Fibroblast of mammary gland (primary cell): ENCODE measurements at regions not wholly inside any gene's neighbourhood (a gene's known extent, or its start where the extent isn't known, plus 50 kb on each side); places are given as distances from the start of the nearest gene placed in this dataset.

Experiments used
- DNase-seq: peaks from one replicate; pipeline ENCODE4 v3.0.0-alpha.2; 2010; ENCODE audit warnings: low read depth
- H3K4me3 ChIP-seq: 2 replicates; pipeline ENCODE4 v1.5.1; 2011; ENCODE audit warnings: low read depth, mild to moderate bottlenecking, low read length, moderate library complexity; ENCODE audit not compliant: control insufficient read depth
- CTCF ChIP-seq: conservative IDR thresholded peaks from 2 replicates; pipeline ENCODE4 v1.5.1; 2011; ENCODE audit warnings: low read depth, low read length, inconsistent platforms; ENCODE audit not compliant: control insufficient read depth, insufficient read depth

GRCh38 chr1:243946253-243946652 is 96.2 kb upstream of the AKT3 start:
- TF ChIP-seq CTCF, result no peak
- no peak for DNase-seq
- no peak overlapping the region for H3K4me3 ChIP-seq

GRCh38 chr1:243945727-243946126 is 95.7 kb upstream of the AKT3 start:
- TF ChIP-seq CTCF, result no peak
- no peak for DNase-seq
- H3K4me3 ChIP-seq, result no peak overlapping the region

GRCh38 chr1:243944429-243945160 is 94.6 kb upstream of the AKT3 start:
- DNase-seq, result peak; percentile 41
- TF ChIP-seq CTCF, result no peak

GRCh38 chr1:243943671-243944428 is 93.8 kb upstream of the AKT3 start:
- no peak for DNase-seq
- no peak for TF ChIP-seq CTCF
- no peak overlapping the region for H3K4me3 ChIP-seq

More at GRCh38 chr1:243944429-243945160, 94.6 kb upstream of the AKT3 start:
- H3K4me3 ChIP-seq, result no peak overlapping the region

- DNase-seq, result no peak
- TF ChIP-seq CTCF, result no peak
- H3K4me3 ChIP-seq, result no peak overlapping the region
Measured at GRCh38 chr1:243942196-243943150, 92.4 kb upstream of the AKT3 start.

GRCh38 chr1:243940451-243940850 is 90.4 kb upstream of the AKT3 start:
- no peak for DNase-seq
- TF ChIP-seq CTCF, result no peak
- H3K4me3 ChIP-seq, result no peak overlapping the region
